ENCODE measurements at regions not wholly inside any gene's neighbourhood (a gene's known extent, or its start where the extent isn't known, plus 50 kb on each side); places are given as distances from the start of the nearest gene placed in this dataset.
A peak's percentile ranks its signal among the peaks of the same experiment; 100 is the strongest.
"Not testable (repeated sequence)": the region's sequence is repeated elsewhere in the genome, so short reads cannot be mapped to it uniquely, and the experiment has no call there.

GRCh38 chr7:116410694-116411093 is 88.8 kb upstream of the CAV2 start:
- not testable (repeated sequence) for H3K4me1 ChIP-seq (ENCODE audit: control insufficient read depth, insufficient read depth, low read length); H3K27ac ChIP-seq (ENCODE audit: low read length); H3K4me3 ChIP-seq (ENCODE audit: low read length); H3K27me3 ChIP-seq (ENCODE audit: control insufficient read depth, insufficient read depth, low read length); H3K36me3 ChIP-seq (ENCODE audit: control insufficient read depth, insufficient read depth, low read length); H3K9me3 ChIP-seq (replicated peaks; ENCODE audit: control insufficient read depth, low read depth, low read length); DNase-seq
- no CpG with 5 or more reads among the region's 3 CpGs for WGBS (ENCODE audit: insufficient coverage)

GRCh38 chr7:116417593-116418345 is 81.8 kb upstream of the CAV2 start:
- H3K27me3 ChIP-seq (ENCODE audit: control insufficient read depth, insufficient read depth, low read length), result no peaks in the 10 kb centered on the region
- H3K36me3 ChIP-seq (ENCODE audit: control insufficient read depth, insufficient read depth, low read length), result no peaks in the 10 kb centered on the region
- H3K9me3 ChIP-seq (replicated peaks; ENCODE audit: control insufficient read depth, low read depth, low read length), result no peaks in the 10 kb centered on the region
- WGBS (ENCODE audit: insufficient coverage), result 59% methylated on average over 2 of the region's 7 CpGs
- H3K4me3 ChIP-seq (ENCODE audit: low read length), result no peak overlapping the region
- peak overlapping the region; percentile 10 for H3K27ac ChIP-seq (ENCODE audit: low read length)
- peaks cover 4% of the 10 kb centered on the region for H3K4me1 ChIP-seq (ENCODE audit: control insufficient read depth, insufficient read depth, low read length)
- DNase-seq, result no peak

- H3K4me3 ChIP-seq (ENCODE audit: low read length), result no peak overlapping the region
- H3K27ac ChIP-seq (ENCODE audit: low read length), result no peak overlapping the region
- H3K4me1 ChIP-seq (ENCODE audit: control insufficient read depth, insufficient read depth, low read length), result peaks cover 4% of the 10 kb centered on the region
- no peaks in the 10 kb centered on the region for H3K27me3 ChIP-seq (ENCODE audit: control insufficient read depth, insufficient read depth, low read length)
- DNase-seq, result no peak
- no peaks in the 10 kb centered on the region for H3K9me3 ChIP-seq (replicated peaks; ENCODE audit: control insufficient read depth, low read depth, low read length)
- no peaks in the 10 kb centered on the region for H3K36me3 ChIP-seq (ENCODE audit: control insufficient read depth, insufficient read depth, low read length)
Measured at GRCh38 chr7:116418524-116418923, 81.0 kb upstream of the CAV2 start.

GRCh38 chr7:116420003-116420402 is 79.5 kb upstream of the CAV2 start:
- peaks cover 4% of the 10 kb centered on the region for H3K4me1 ChIP-seq (ENCODE audit: control insufficient read depth, insufficient read depth, low read length)
- no peak for DNase-seq
- no peak overlapping the region for H3K27ac ChIP-seq (ENCODE audit: low read length)
- H3K4me3 ChIP-seq (ENCODE audit: low read length), result no peak overlapping the region
- no peaks in the 10 kb centered on the region for H3K27me3 ChIP-seq (ENCODE audit: control insufficient read depth, insufficient read depth, low read length)
- H3K36me3 ChIP-seq (ENCODE audit: control insufficient read depth, insufficient read depth, low read length), result no peaks in the 10 kb centered on the region
- H3K9me3 ChIP-seq (replicated peaks; ENCODE audit: control insufficient read depth, low read depth, low read length), result no peaks in the 10 kb centered on the region
- 89% methylated on average over 2 of the region's 3 CpGs for WGBS (ENCODE audit: insufficient coverage)

GRCh38 chr7:116421298-116421697 is 78.2 kb upstream of the CAV2 start:
- H3K36me3 ChIP-seq (ENCODE audit: control insufficient read depth, insufficient read depth, low read length), result no peaks in the 10 kb centered on the region
- peaks cover 4% of the 10 kb centered on the region for H3K4me1 ChIP-seq (ENCODE audit: control insufficient read depth, insufficient read depth, low read length)
- no peak for DNase-seq
- H3K27me3 ChIP-seq (ENCODE audit: control insufficient read depth, insufficient read depth, low read length), result no peaks in the 10 kb centered on the region
- 78% methylated on average over 1 of the region's 1 CpG for WGBS (ENCODE audit: insufficient coverage)
- H3K27ac ChIP-seq (ENCODE audit: low read length), result no peak overlapping the region
- H3K4me3 ChIP-seq (ENCODE audit: low read length), result no peak overlapping the region
- H3K9me3 ChIP-seq (replicated peaks; ENCODE audit: control insufficient read depth, low read depth, low read length), result no peaks in the 10 kb centered on the region

GRCh38 chr7:116422683-116423082 is 76.9 kb upstream of the CAV2 start:
- no peak overlapping the region for H3K4me3 ChIP-seq (ENCODE audit: low read length)
- no peaks in the 10 kb centered on the region for H3K36me3 ChIP-seq (ENCODE audit: control insufficient read depth, insufficient read depth, low read length)
- H3K4me1 ChIP-seq (ENCODE audit: control insufficient read depth, insufficient read depth, low read length), result peaks cover 4% of the 10 kb centered on the region
- H3K27me3 ChIP-seq (ENCODE audit: control insufficient read depth, insufficient read depth, low read length), result no peaks in the 10 kb centered on the region
- DNase-seq, result no peak
- no peak overlapping the region for H3K27ac ChIP-seq (ENCODE audit: low read length)
- H3K9me3 ChIP-seq (replicated peaks; ENCODE audit: control insufficient read depth, low read depth, low read length), result no peaks in the 10 kb centered on the region

GRCh38 chr7:116423499-116423898 is 76.0 kb upstream of the CAV2 start:
- no peaks in the 10 kb centered on the region for H3K4me1 ChIP-seq (ENCODE audit: control insufficient read depth, insufficient read depth, low read length)
- H3K9me3 ChIP-seq (replicated peaks; ENCODE audit: control insufficient read depth, low read depth, low read length), result no peaks in the 10 kb centered on the region
- WGBS (ENCODE audit: insufficient coverage), result no CpG with 5 or more reads among the region's 3 CpGs
- no peaks in the 10 kb centered on the region for H3K27me3 ChIP-seq (ENCODE audit: control insufficient read depth, insufficient read depth, low read length)
- H3K4me3 ChIP-seq (ENCODE audit: low read length), result no peak overlapping the region
- H3K36me3 ChIP-seq (ENCODE audit: control insufficient read depth, insufficient read depth, low read length), result no peaks in the 10 kb centered on the region
- no peak overlapping the region for H3K27ac ChIP-seq (ENCODE audit: low read length)
- DNase-seq, result no peak

GRCh38 chr7:116425647-116426209 is 73.8 kb upstream of the CAV2 start:
- H3K4me1 ChIP-seq (ENCODE audit: control insufficient read depth, insufficient read depth, low read length), result no peaks in the 10 kb centered on the region
- H3K27ac ChIP-seq (ENCODE audit: low read length), result no peak overlapping the region
- H3K27me3 ChIP-seq (ENCODE audit: control insufficient read depth, insufficient read depth, low read length), result no peaks in the 10 kb centered on the region
- no peaks in the 10 kb centered on the region for H3K9me3 ChIP-seq (replicated peaks; ENCODE audit: control insufficient read depth, low read depth, low read length)
- DNase-seq, result no peak
- WGBS (ENCODE audit: insufficient coverage), result no CpG with 5 or more reads among the region's 3 CpGs
- H3K36me3 ChIP-seq (ENCODE audit: control insufficient read depth, insufficient read depth, low read length), result no peaks in the 10 kb centered on the region
- H3K4me3 ChIP-seq (ENCODE audit: low read length), result no peak overlapping the region

GRCh38 chr7:116426428-116427156 is 72.9 kb upstream of the CAV2 start:
- Histone ChIP-seq H3K4me3 (ENCODE audit: low read length) (no peak overlapping the region), H3K36me3 (ENCODE audit: control insufficient read depth, insufficient read depth, low read length) (no peaks in the 10 kb centered on the region), H3K27ac (ENCODE audit: low read length) (peak overlapping the region; percentile 31), H3K4me1 (ENCODE audit: control insufficient read depth, insufficient read depth, low read length) (no peaks in the 10 kb centered on the region), H3K27me3 (ENCODE audit: control insufficient read depth, insufficient read depth, low read length) (no peaks in the 10 kb centered on the region), H3K9me3 (replicated peaks; ENCODE audit: control insufficient read depth, low read depth, low read length) (no peaks in the 10 kb centered on the region)
- WGBS (ENCODE audit: insufficient coverage), result no CpG with 5 or more reads among the region's 4 CpGs
- peak; percentile 63 for DNase-seq

GRCh38 chr7:116429986-116430619 is 69.4 kb upstream of the CAV2 start:
- no peak overlapping the region for H3K27ac ChIP-seq (ENCODE audit: low read length)
- no peaks in the 10 kb centered on the region for H3K4me1 ChIP-seq (ENCODE audit: control insufficient read depth, insufficient read depth, low read length)
- H3K4me3 ChIP-seq (ENCODE audit: low read length), result no peak overlapping the region
- H3K9me3 ChIP-seq (replicated peaks; ENCODE audit: control insufficient read depth, low read depth, low read length), result no peaks in the 10 kb centered on the region
- DNase-seq, result no peak
- no CpG with 5 or more reads among the region's 1 CpG for WGBS (ENCODE audit: insufficient coverage)
- no peaks in the 10 kb centered on the region for H3K36me3 ChIP-seq (ENCODE audit: control insufficient read depth, insufficient read depth, low read length)
- H3K27me3 ChIP-seq (ENCODE audit: control insufficient read depth, insufficient read depth, low read length), result no peaks in the 10 kb centered on the region

All from muscle of leg (tissue), 3 donors.